DMS153 (cell line): ENCODE measurements at regions not wholly inside any gene's neighbourhood (a gene's known extent, or its start where the extent isn't known, plus 50 kb on each side); places are given as distances from the start of the nearest gene placed in this dataset.
"Not testable (repeated sequence)": the region's sequence is repeated elsewhere in the genome, so short reads cannot be mapped to it uniquely, and the experiment has no call there.

ENCODE experiments used
- DNase-seq: peaks from one replicate; lab custom pipeline; 2025; lab: John Stamatoyannopoulos, UW

DNA sequence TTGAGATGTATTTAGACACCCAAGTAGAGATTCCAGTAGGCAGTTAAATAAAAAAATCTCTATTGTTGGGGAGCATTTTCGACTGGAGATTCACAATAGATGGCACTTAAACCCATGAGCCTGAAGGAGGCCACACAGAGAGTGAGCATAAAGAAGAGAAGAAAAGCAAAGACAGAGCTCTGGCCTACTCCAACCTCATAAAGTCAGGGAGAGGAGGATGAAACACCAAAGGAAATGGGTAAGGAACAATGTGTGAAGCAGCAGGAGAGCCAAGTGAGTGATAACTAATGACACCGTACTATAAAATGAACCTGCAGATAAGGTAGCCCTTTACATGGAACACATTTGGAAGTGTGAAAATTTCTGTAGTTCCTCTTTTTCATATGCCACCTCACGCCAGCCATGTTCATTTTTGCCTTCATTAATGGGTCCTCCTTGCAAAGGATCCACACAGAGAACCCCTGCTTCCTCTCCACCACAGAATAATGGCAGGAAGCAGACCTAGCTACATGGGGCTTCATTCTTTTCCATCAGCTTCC, 150.0 kb upstream of the SYT10 start:
- DNase-seq: no peak

GRCh38 chr12:33593753-33594152, 154.1 kb upstream of the SYT10 start:
- DNase-seq: no peak

DNA sequence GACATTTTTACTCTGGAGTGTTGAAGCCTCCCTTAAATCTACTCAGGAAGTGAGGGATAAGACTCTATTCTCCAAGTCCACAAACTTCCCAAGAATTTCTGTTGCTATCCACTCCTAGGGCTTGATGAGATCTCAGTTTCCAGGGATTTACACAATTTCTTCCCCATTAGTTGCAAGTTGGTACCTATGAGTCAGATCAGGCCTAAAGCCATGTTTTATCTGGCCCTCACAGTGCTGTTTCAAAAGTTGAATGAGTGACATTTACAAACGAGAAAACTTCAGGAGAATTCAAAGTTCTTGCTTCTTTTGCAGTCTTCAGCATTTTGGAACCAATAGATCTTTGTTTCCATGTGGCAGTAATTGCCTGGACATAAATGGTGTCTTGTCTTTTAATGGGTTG, 156.4 kb upstream of the SYT10 start:
- DNase-seq: no peak

DNA sequence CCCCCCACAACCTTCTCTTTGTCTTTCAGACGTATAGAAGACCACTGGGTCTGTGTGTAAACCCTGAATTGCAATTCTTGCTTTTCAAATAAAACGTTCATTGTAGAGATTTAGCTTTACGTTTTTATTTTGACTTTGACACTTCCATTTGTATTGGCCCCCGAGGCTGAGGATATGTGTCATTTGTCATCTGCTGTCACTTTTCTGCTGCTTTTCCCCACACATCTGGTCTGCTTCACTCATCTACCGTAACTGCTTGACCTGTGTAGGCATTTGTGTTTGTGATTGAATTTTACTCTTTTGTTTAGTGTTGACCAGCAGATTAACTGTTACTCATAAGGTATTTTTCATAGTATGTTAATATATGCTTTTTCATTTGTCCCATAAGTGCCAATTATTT, 157.2 kb upstream of the SYT10 start:
- DNase-seq: no peak

- DNase-seq: no peak
Observed at GRCh38 chr12:33602515-33602914, 162.9 kb upstream of the SYT10 start.

DNA sequence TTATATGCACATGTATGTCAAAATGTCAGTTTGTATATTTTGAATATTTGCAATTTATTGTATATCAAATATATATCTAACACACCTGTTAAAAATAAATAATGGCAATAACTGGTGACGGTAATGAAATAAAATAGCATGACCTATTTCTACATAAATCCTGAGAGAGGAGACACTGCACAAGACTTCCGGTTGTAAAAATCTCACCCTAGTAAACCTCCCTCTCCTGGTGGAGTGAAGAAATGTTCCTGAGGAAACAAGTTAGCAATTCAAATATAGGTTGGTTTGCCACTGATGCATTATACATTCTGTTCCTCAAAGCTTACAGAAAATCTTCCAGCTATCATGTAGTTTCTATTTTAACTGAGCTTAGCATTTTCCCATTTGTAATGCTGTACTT, 166.1 kb upstream of the SYT10 start:
- DNase-seq: peak; percentile 33

GRCh38 chr12:33609910-33610309, 170.3 kb upstream of the SYT10 start:
- no peak for DNase-seq

DNA sequence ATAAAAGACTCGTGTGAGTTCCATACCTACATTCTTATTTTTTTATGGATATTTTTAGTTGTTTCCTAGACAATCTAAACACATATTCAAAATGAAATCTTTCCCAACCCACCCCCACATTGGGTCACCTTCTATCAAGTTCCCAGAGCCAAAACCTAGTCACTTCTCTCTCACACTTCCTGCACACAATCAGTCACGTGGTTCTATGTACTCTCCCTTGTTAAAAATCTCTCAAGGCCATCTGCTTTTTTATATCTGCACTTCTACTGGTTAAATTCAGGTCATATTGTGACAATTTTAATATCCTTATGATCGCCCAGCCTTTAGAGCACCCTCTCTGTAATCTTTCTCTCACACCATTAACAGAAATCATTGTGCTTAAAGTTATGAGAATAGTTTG, 175.0 kb upstream of the SYT10 start:
- DNase-seq: no peak

DNA sequence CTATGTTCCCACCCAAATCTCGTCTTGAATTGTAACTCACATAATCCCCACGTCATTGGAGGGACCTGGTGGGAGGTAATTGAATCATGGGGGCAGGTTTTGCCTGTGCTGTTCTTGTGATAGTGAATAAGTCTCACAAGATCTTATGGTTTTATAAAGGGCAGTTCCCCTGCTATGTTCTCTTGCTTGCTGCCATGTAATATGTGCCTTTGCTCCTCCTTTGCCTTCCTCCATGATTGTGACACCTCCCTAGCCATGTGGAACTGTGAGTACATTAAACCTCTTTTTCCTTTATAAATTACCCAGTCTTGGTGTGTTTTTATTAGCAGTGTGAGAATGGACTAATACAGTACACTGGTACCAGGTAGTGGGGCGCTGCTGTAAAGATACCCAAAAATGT, 177.6 kb upstream of the SYT10 start:
- DNase-seq: no peak

GRCh38 chr12:33628087-33628486, 188.5 kb upstream of the SYT10 start:
- no peak for DNase-seq

DNA sequence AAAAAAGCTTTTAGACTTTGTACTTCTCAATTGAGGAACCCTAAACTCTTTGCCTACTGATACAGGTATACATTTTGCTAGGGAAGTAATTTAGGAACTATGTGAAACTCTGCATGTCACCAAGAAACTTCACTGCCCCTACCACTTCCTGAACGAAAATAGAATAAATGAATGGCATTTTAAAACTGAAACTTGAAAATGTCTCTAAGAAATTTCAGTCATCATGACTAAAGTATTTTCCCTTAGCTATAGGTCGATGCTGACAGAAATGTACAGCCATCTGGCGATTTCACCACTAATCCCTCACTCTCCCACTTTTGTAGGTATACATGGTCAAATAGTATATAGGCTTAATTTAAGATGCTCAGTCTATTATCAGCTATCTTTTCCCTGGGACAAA, 194.9 kb upstream of the SYT10 start:
- no peak for DNase-seq

GRCh38 chr12:33636930-33637329, 197.3 kb upstream of the SYT10 start:
- not testable (repeated sequence) for DNase-seq

DNA sequence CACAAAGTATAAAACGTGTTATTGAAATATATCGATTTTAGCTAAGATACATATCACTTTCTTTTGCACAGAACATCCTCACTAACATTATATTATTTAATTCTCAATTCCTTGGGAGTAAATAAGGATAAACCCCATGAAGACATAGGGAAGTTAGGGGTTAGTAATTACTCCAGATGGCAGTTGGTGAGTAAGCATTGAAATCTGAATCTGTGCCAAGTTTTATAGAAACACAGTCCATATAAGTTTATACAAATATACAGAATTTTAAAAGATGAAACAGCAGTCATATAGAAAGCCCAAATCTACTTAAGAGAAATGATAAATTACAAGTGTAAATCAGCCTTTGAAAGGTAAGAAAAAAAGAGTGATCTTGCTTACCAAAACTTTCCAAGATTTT, 200.4 kb upstream of the SYT10 start:
- no peak for DNase-seq

DNA sequence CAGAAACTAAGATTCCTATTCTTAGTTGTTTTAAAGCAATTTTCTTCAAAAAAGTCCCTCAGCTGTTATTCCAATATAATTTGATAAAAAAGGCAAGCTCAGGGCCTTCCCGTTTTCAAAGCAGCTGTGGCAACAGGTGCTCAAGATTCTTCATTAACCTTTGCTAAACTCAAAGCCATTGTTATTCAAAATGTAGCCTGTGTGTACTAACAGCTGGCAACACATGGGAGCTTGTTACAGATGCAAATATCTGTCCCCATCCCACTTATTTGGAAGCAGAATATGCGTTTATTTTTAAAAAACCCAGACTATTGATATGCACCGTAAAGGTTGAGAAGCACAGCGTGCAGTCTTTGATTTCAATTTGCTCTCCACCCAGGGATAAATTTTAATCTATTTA, 210.4 kb upstream of the SYT10 start:
- no peak for DNase-seq

- DNase-seq: no peak
Observed at GRCh38 chr12:33650832-33651231, 211.2 kb upstream of the SYT10 start.

GRCh38 chr12:33653362-33653761, 213.7 kb upstream of the SYT10 start:
- no peak for DNase-seq

DNA sequence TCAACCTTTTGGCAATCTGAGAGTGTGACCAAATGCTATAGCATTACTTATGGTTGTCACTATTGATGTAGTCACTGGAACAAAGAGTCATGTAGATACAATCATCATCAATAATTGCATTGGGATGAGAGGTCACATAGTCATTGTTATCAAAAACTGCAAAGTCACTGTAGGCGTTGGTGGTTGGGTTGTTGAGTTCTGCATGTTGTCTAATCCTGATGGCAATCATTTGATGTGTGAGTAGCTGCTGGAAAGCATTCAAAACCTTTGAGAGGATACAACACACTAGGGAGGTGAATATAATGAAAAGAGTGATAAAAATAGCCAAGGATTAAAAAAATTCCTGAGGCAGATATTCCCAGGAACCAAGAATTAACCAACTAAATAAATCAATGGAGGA, 214.7 kb upstream of the SYT10 start:
- DNase-seq: no peak

- DNase-seq: no peak
Observed at GRCh38 chr12:33663000-33663654, 223.5 kb upstream of the SYT10 start.

- DNase-seq: no peak
Observed at GRCh38 chr12:33669349-33669748, 229.7 kb upstream of the SYT10 start.

DNA sequence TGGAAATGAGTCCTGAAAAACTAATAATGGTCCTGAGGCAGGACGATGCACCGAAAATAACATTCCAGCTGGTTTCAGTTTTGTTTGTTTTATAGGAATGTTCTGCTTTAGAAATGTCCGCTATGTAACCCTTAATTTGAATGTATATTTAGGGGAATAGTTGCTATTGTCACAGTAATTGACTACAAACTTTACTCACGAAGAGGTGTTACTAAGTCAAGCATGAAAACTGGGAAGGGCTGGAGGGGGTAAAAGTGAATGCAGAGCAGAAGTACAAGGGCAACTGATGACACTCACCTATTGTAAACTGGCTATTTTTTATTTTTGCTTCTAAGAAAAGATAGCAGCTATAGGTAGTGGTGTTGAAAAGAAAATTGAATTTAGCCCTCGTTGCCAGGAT, 230.7 kb upstream of the SYT10 start:
- DNase-seq: no peak

DNA sequence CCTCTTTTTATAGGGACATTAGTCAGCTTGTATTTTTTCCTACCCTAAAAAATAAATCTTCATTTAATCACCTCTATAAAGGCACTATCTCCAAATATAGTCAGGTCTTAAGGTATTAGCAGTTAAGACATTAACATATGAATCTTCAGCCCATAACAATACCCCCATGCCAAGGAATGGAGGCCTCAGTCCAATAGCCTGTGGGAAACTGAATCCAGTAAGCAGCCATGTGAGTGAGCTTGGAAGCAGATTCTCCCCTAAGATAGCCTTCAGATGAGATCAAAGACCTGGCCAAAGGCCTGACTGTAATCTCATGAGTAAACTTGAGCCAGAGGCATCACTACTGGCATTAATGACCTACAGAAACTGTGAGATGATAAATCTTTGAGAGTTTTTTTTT, 232.1 kb upstream of the SYT10 start:
- DNase-seq: no peak

DNA sequence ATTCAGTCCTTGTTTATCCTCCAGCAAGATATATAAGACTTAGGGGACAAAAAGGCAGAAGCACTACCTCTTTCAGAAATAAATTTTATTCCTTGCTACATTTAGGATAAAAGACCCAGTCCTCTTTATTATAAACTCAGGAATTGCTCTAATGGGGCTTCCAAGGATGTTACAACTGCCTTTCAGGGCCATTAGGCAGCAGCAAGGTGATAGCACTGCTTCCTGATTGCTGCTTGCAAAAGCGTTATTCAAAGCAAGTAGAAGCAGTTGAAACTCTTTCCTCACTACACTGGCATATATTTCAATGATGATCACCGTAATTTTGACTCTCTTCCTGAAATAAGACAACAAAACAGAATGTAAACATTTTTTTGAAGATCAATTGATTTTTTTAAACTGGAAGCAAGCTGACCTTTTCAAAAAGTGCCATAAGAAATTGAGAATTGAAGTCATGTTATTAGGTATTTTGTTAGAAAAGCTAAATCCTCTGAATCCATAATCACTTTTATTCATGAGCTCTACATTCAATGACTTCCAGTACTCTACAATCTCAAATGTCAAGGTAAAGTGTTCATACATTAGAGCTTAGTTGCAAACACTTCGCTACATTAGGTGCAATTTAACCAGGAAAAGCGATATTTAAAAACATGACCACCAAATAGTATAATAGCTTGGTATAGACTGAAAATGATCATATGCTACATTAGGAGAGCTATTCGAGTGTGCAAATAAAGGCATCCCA, 233.4 kb upstream of the SYT10 start:
- DNase-seq: no peak

DNA sequence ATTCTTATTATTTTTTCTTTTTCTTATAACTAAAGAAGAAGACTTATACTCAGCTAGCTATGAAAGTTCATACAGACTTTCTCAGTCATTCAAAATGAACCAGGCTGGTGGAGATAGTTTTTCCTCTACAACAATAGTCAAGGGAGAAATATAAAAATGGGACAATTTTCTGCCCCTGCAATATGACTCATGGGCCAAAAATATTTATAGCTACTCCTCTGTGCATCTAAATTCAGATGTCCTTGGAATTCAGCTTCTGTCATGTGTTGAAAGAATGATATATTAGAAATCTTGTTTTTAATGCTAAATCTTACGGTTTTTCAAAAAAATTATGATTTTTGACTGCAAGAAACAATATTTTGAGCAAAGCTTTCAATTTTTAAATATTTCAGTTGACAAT, 237.2 kb upstream of the SYT10 start:
- no peak for DNase-seq
